ENCODE measurements at regions not wholly inside any gene's neighbourhood (a gene's known extent, or its start where the extent isn't known, plus 50 kb on each side); places are given as distances from the start of the nearest gene placed in this dataset.
"Not testable (repeated sequence)": the region's sequence is repeated elsewhere in the genome, so short reads cannot be mapped to it uniquely, and the experiment has no call there.

DNA sequence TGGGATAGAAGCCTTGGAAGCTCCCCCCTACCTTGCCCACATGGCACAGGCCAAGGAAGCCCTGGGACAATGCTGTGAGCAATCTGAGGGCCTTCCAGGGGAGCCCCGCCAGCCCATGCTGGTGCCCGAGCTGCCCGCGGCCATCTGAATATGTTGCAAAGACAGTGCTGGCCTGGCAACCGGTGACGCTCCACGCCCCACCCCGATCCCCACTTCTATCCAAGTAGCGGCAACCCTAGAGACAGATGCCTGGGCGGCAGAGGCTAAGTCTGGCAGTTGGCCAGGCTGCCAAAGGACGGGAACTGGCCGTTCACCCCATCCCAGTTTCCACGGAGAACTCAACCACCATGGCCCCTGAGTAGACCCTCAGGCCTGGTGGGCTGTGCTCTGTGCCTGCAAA, 1214.9 kb downstream of the FOXD4L5 start:
- POLR2A ChIA-PET; DNase-seq (ENCODE audit: low read depth); H3K36me3 ChIP-seq (ENCODE audit: control insufficient read depth, insufficient read depth, low read length); CTCF ChIA-PET; H3K27me3 ChIP-seq (ENCODE audit: control insufficient read depth, insufficient read depth, low read length); H3K4me3 ChIP-seq (ENCODE audit: low read depth, low read length): not testable (repeated sequence)

DNA sequence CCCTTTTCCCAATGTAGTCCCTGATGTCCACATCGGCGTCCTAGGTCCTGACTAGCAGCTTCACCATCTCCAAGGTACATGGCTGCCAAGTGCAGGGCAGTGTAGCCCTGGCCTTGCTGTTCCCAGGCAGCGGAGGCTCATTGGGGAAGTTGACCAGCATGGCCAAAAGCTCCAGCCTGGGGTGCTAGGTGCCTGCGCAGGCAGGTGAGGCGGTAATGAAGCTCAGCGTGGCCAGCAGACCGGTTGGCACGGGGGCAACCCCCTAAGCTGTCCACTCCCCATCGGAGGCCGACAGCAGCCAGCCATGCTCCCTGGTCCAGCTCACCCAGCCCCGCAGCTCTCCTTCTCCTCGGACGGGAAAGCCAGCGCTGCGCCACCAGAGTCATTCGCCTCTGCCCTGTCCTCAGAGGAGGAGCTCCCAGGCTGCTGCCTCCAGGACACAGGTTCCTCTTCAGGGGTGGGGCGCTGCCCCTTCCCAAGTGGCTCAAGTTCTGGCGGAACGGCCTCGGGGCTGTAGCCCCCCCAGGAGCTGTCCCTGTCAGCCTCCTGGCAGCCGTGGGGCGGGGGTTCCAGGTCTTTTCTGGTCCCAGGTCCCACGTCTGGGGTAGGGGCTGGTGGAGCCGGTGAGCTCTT, 1218.2 kb downstream of the FOXD4L5 start:
- ChIA-PET POLR2A (no interaction called here), CTCF (no interaction called here)
- Histone ChIP-seq H3K4me3 (ENCODE audit: low read depth, low read length) (no peak overlapping the region), H3K27me3 (ENCODE audit: control insufficient read depth, insufficient read depth, low read length) (no peaks in the 10 kb centered on the region), H3K36me3 (ENCODE audit: control insufficient read depth, insufficient read depth, low read length) (no peaks in the 10 kb centered on the region)
- DNase-seq (ENCODE audit: low read depth), result no peak
- TF ChIP-seq, protein P1, sequence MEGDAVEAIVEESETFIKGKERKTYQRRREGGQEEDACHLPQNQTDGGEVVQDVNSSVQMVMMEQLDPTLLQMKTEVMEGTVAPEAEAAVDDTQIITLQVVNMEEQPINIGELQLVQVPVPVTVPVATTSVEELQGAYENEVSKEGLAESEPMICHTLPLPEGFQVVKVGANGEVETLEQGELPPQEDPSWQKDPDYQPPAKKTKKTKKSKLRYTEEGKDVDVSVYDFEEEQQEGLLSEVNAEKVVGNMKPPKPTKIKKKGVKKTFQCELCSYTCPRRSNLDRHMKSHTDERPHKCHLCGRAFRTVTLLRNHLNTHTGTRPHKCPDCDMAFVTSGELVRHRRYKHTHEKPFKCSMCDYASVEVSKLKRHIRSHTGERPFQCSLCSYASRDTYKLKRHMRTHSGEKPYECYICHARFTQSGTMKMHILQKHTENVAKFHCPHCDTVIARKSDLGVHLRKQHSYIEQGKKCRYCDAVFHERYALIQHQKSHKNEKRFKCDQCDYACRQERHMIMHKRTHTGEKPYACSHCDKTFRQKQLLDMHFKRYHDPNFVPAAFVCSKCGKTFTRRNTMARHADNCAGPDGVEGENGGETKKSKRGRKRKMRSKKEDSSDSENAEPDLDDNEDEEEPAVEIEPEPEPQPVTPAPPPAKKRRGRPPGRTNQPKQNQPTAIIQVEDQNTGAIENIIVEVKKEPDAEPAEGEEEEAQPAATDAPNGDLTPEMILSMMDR (IDR thresholded peaks at IDR 0.05; ENCODE audit: insufficient read depth, low read depth, low read length), result no peak

DNA sequence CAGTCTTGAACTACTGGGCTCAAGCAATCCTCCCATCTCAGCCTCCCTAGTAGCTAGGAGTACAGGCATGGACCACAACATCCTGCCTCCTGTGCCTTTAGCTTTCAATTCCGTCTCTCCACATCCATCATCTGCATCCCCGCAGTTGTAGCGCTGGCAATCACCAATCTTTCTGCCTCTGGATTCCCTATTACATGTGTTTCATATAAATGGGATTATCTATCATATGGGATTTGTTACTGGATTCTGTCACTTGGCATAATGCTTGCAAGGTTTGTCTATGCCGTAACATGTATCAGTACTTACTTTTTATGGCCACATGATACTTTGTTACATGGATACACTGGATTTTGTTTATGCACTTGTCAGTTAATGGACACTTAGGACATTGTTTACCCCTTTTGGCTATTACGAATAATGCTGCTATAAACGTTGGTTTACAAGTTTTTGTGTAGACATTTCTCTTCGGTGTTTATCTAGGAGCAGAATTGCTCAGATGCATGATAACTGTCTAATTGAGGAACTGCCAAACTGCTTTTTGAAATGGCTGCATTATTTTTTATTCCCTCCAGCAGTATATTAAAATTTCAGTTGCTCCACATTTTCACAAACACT, 1223.9 kb downstream of the FOXD4L5 start:
- DNase-seq (ENCODE audit: low read depth), result no peak
- Histone ChIP-seq H3K27me3 (ENCODE audit: control insufficient read depth, insufficient read depth, low read length) (no peaks in the 10 kb centered on the region), H3K36me3 (ENCODE audit: control insufficient read depth, insufficient read depth, low read length) (no peaks in the 10 kb centered on the region), H3K4me3 (ENCODE audit: low read depth, low read length) (no peak overlapping the region)
- POLR2A ChIA-PET, result no interaction called here
- TF ChIP-seq, protein P1 (IDR thresholded peaks at IDR 0.05; ENCODE audit: insufficient read depth, low read depth, low read length), result no peak
- CTCF ChIA-PET, result no interaction called here

DNA sequence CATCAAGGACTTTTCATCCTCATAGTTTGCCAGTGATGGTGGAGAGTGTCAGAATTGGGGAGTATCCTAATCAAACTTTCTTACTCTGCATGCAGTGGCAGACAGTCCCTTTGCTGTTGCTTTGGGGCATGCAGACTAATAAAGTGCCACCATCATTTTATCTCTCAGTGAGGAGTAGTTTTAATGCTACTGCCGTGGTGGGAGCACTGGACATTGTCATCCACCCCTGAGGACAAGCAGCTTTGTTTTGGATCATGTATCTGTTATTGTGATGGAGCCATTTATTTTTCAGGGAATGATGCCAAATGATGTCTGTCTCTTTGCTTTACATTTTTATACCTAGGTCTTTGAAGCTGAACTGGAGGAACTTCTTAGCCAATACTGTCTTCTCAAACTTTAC, 1226.9 kb downstream of the FOXD4L5 start:
- CTCF ChIA-PET; H3K4me3 ChIP-seq (ENCODE audit: low read depth, low read length); H3K27me3 ChIP-seq (ENCODE audit: control insufficient read depth, insufficient read depth, low read length); DNase-seq (ENCODE audit: low read depth); POLR2A ChIA-PET; H3K36me3 ChIP-seq (ENCODE audit: control insufficient read depth, insufficient read depth, low read length): not testable (repeated sequence)

DNA sequence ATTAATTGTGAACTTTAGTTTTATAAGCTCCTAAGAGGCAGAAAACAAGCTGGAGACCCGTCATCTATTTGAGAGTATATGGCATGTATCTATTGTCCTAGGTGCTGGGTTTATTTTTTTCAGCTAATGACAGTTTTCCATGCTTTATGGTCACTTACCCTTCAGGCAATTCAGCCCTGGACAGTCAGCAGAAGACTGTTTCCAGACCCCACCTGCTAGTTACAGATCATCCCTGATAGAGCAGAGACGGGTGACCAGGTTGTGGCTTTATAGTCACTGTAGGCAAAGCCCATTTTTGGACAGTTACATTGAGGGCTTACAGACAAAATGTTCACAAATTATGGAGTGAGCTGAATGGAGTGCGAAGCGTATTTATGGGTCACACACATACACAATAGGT, 1227.5 kb downstream of the FOXD4L5 start:
- TF ChIP-seq, protein P1 (IDR thresholded peaks at IDR 0.05; ENCODE audit: insufficient read depth, low read depth, low read length), result no peak
- no peaks in the 10 kb centered on the region for H3K36me3 ChIP-seq (ENCODE audit: control insufficient read depth, insufficient read depth, low read length)
- no peak for DNase-seq (ENCODE audit: low read depth)
- ChIA-PET CTCF (no interaction called here), POLR2A (no interaction called here)
- H3K27me3 ChIP-seq (ENCODE audit: control insufficient read depth, insufficient read depth, low read length), result no peaks in the 10 kb centered on the region
- no peak overlapping the region for H3K4me3 ChIP-seq (ENCODE audit: low read depth, low read length)

DNA sequence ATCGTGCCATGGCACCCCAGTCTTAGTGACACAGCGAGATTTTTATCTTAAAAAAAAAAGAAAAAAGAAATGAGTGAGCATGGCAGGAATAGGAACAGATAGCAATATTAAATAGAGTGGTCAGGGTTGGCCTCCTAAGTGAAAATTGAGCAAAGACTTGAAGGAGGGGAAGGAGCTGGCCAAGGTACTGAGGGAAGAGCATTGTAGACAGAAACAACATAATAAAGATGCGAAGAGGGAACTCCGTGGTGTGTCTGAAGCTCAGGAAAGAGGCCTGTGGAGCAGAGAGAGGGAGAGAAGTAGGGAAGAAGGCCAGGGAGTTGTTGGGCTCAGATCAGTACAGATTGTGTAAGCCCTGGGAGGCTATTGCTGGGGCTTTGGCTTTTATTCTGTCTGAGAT, 1256.1 kb downstream of the FOXD4L5 start:
- H3K27me3 ChIP-seq (ENCODE audit: control insufficient read depth, insufficient read depth, low read length); H3K4me3 ChIP-seq (ENCODE audit: low read depth, low read length); CTCF ChIA-PET; POLR2A ChIA-PET; H3K36me3 ChIP-seq (ENCODE audit: control insufficient read depth, insufficient read depth, low read length); DNase-seq (ENCODE audit: low read depth): not testable (repeated sequence)

DNA sequence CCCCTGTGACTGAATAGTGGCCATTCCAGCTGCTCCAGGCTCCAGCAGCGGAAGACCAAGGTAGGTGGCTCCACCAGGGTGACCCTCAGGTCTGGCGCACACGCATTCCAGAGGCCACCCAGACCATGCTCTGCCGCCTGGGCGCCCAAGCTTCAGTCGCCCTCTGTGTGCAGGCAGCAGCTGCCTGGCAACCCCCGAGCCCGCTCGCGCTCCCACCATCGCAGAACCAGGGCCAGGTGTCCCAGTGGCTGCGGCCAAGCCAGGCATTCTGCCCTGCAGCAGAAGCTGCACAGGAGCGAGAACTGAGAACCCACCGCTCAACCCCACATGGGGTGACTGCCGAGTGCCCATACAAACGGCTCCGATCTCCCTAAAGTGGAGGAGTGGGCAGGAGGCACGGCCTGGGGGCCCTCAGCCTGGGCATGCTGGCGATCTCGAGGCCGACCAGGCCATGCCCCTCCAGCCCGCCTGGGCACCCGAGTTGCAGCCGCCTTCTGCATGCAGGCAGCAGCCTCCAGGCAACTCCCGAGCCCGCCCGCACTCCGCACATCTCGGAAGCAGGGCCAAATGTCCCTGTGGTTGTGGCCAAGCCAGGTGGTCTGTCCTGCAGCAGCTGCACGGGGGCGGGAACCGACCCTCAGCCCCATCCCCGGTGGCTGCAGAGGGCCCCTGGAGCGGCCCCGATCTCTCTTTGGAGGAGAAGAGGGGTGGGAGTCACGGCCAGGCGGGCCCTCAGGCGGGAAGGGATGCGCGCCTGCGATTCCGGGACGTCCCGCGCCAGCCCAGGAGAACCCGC, 1264.1 kb downstream of the FOXD4L5 start:
- POLR2A ChIA-PET; H3K27me3 ChIP-seq (ENCODE audit: control insufficient read depth, insufficient read depth, low read length); CTCF ChIA-PET; H3K36me3 ChIP-seq (ENCODE audit: control insufficient read depth, insufficient read depth, low read length); DNase-seq (ENCODE audit: low read depth); H3K4me3 ChIP-seq (ENCODE audit: low read depth, low read length): not testable (repeated sequence)

DNA sequence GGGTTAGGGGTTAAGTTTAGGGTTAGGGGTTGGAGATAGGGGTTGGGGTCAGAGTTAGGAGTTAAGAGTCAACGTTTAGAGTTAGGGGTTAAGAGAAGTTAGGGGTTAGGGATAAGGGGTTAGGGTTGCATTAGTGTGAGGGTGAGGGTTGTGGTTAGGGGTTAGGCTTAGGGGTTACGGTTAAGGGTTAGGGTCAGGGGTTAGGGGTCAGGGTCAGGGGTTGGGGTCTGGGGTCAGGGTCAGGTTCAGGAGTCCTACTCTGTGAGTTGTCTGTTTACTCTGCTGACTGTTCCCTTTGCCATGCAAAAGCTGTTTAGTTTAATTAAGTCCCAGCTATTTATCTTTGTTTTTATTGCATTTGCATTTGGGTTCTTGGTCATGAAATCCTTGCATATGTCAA, 1267.3 kb downstream of the FOXD4L5 start:
- DNase-seq (ENCODE audit: low read depth); CTCF ChIA-PET; H3K27me3 ChIP-seq (ENCODE audit: control insufficient read depth, insufficient read depth, low read length); H3K36me3 ChIP-seq (ENCODE audit: control insufficient read depth, insufficient read depth, low read length); H3K4me3 ChIP-seq (ENCODE audit: low read depth, low read length); POLR2A ChIA-PET: not testable (repeated sequence)

DNA sequence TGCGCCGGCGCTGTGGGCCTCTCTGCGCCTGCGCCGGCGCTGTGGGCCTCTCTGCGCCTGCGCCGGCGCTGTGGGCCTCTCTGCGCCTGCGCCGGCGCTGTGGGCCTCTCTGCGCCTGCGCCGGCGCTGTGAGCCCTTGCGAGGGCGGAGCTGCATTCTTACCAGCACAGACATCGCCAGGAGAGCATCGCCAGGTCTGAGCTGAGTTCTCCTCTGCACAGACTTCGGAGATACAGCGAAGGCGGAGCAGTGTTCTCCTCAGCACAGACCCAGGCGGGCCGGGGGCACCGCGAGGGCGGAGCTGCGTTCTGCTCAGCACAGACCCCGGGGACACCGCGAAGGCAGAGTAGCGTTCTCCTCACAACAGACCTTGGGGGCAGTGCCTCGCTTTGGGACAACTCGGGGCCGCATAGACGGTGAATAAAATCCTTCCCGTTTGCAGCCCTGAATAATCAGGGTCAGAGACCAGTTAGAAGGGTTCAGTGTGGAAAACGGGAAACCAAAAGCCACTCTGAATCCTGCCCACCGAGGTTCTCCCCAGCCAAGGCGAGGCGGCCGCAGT, 1268.1 kb downstream of the FOXD4L5 start:
- peak overlapping the region; percentile 25 for H3K4me3 ChIP-seq (ENCODE audit: low read depth, low read length)
- DNase-seq (ENCODE audit: low read depth); H3K27me3 ChIP-seq (ENCODE audit: control insufficient read depth, insufficient read depth, low read length); H3K36me3 ChIP-seq (ENCODE audit: control insufficient read depth, insufficient read depth, low read length); POLR2A ChIA-PET; CTCF ChIA-PET: not testable (repeated sequence)

DNA sequence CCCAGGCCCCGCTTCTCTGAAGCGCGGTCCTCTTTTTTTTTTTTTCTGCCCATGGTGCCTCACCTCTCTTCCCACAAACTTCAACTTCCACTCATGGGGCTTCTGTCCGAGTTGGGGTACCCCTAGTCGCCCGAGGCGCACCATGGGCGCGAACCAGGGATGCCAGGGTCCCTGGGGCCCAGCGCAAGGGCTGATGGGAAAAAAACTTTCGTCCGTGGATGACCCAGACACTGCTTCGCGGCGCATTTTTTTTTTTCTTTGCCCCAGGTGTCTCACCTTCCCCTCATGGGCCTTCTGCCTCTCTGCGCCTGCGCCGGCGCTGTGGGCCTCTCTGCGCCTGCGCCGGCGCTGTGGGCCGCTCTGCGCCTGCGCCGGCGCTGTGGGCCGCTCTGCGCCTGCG, 1268.8 kb downstream of the FOXD4L5 start:
- peak overlapping the region; percentile 39 for H3K4me3 ChIP-seq (ENCODE audit: low read depth, low read length)
- CTCF ChIA-PET; DNase-seq (ENCODE audit: low read depth); H3K36me3 ChIP-seq (ENCODE audit: control insufficient read depth, insufficient read depth, low read length); POLR2A ChIA-PET; H3K27me3 ChIP-seq (ENCODE audit: control insufficient read depth, insufficient read depth, low read length): not testable (repeated sequence)

Measured in BJ (cell line).